M059J (cell line): ENCODE measurements at regions not wholly inside any gene's neighbourhood (a gene's known extent, or its start where the extent isn't known, plus 50 kb on each side); places are given as distances from the start of the nearest gene placed in this dataset.
"Not testable (repeated sequence)": the region's sequence is repeated elsewhere in the genome, so short reads cannot be mapped to it uniquely, and the experiment has no call there.

ENCODE experiments used
- DNase-seq: peaks from one replicate; pipeline ENCODE4 v3.0.0-alpha.2; 2012; ENCODE audit warnings: low read depth

- DNase-seq: no peak
Observed at GRCh38 chr3:66629982-66630368, 129.2 kb upstream of the LRIG1 start.

- DNase-seq: no peak
Observed at GRCh38 chr3:66633402-66634381, 132.9 kb upstream of the LRIG1 start.

GRCh38 chr3:66638717-66639116, 137.9 kb upstream of the LRIG1 start:
- no peak for DNase-seq

GRCh38 chr3:66639809-66640356, 139.1 kb upstream of the LRIG1 start:
- no peak for DNase-seq

- DNase-seq: no peak
Observed at GRCh38 chr3:66642019-66642418, 141.2 kb upstream of the LRIG1 start.

GRCh38 chr3:66642484-66642883, 141.7 kb upstream of the LRIG1 start:
- no peak for DNase-seq

GRCh38 chr3:66644549-66644948, 143.7 kb upstream of the LRIG1 start:
- DNase-seq: no peak

- no peak for DNase-seq
Observed at GRCh38 chr3:66648975-66649374, 148.2 kb upstream of the LRIG1 start.

GRCh38 chr3:66651520-66651919, 150.7 kb upstream of the LRIG1 start:
- not testable (repeated sequence) for DNase-seq

GRCh38 chr3:66652100-66652499, 151.3 kb upstream of the LRIG1 start:
- not testable (repeated sequence) for DNase-seq

- DNase-seq: no peak
Observed at GRCh38 chr3:66655044-66655443, 154.2 kb upstream of the LRIG1 start.

GRCh38 chr3:66655671-66656070, 154.8 kb upstream of the LRIG1 start:
- DNase-seq: no peak

GRCh38 chr3:66656609-66657008, 155.8 kb upstream of the LRIG1 start:
- DNase-seq: no peak

GRCh38 chr3:66659056-66659455, 158.2 kb upstream of the LRIG1 start:
- no peak for DNase-seq

- DNase-seq: no peak
Observed at GRCh38 chr3:66661628-66662027, 160.8 kb upstream of the LRIG1 start.

- no peak for DNase-seq
Observed at GRCh38 chr3:66662894-66663293, 162.1 kb upstream of the LRIG1 start.

GRCh38 chr3:66665021-66665695, 164.3 kb upstream of the LRIG1 start:
- no peak for DNase-seq

GRCh38 chr3:66666362-66666761, 165.5 kb upstream of the LRIG1 start:
- no peak for DNase-seq

- no peak for DNase-seq
Observed at GRCh38 chr3:66667263-66667662, 166.4 kb upstream of the LRIG1 start.

- DNase-seq: no peak
Observed at GRCh38 chr3:66671291-66671690, 170.5 kb upstream of the LRIG1 start.

GRCh38 chr3:66672830-66673229, 172.0 kb upstream of the LRIG1 start:
- no peak for DNase-seq

- DNase-seq: no peak
Observed at GRCh38 chr3:66673293-66673692, 172.5 kb upstream of the LRIG1 start.

- DNase-seq: no peak
Observed at GRCh38 chr3:66675366-66675765, 174.5 kb upstream of the LRIG1 start.
